GM23338 (cell line): ENCODE measurements at regions not wholly inside any gene's neighbourhood (a gene's known extent, or its start where the extent isn't known, plus 50 kb on each side); places are given as distances from the start of the nearest gene placed in this dataset.

Experiments used
- CTCF ChIP-seq, 2 experiments: fragments of 200-600 bp in 1 of 2; sonication (generic) in 1 of 2; conservative IDR thresholded peaks; 2 replicates each; pipeline versions ENCODE4 v1.5.1 to v1.6.1; 2016 to 2017; ENCODE audit warnings: antibody characterized with exemption in 2 of 2, low read depth in 2 of 2, mild to moderate bottlenecking in 2 of 2, moderate library complexity in 1 of 2
- EZH2 ChIP-seq: fragments of 200-600 bp; sonication (generic); IDR thresholded peaks from one replicate; pipeline ENCODE4 v1.8.0; 2017; ENCODE audit warnings: antibody characterized with exemption, mild to moderate bottlenecking, low read depth; ENCODE audit not compliant: unreplicated experiment
- JUNB ChIP-seq: IDR thresholded peaks from one replicate; pipeline ENCODE4 v1.6.1; 2016; ENCODE audit warnings: antibody characterized with exemption; ENCODE audit not compliant: unreplicated experiment
- NANOG ChIP-seq: IDR thresholded peaks from 2 replicates; pipeline ENCODE4 v1.6.1; 2016; ENCODE audit warnings: antibody characterized with exemption, borderline replicate concordance
- POLR2AphosphoS5 ChIP-seq: IDR thresholded peaks from 2 replicates; pipeline ENCODE4 v1.6.1; 2016; ENCODE audit warnings: antibody characterized with exemption, low read depth
- TF ChIP-seq, protein P1 (sequence below): IDR thresholded peaks from one replicate; pipeline ENCODE4 v1.6.1; 2018; ENCODE audit warnings: antibody characterized with exemption; ENCODE audit not compliant: unreplicated experiment

DNA sequence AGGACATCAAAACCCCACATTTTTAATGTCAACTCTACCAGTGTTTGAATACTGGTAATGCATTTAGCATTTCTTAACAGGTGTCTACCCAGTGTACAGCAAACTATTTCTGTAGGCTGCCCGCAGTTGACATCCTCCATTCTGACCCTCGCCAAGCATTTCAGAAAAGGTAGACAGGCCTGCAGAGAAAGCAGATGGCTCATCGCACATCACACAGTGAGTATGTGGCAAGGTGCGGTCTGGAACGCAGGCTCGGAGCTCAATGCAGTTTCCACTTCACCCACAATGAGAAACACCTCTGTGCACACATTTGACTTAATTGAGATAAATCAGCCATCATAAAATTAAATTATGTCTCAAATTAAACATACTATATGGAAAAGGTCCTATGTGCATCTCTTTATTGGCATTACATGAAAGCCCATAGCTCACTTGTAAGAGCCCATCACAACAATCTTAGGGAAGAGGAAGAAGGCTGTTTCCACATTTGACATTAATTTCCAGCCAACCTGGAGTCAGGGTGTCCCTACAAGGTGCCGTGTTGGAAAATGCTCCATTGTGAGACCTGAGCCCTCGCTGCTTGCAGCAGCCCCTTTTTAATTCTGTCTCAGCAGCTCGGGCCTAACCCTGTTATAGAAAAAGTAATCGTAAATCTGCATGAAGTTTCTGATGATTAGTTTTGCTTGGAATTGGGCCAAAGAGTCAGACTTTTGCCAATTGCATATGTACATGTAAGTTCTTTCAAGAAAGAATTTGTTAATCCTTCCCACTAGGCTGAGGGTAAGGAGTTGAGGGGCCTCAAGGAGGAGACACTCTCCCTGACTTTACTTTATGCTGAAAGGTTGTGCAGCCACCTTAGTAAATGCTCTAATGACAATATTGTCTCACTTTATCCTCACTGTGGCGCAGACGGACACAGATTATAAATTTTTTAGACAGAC lies 378.7 kb upstream of the DYNLRB2 start:
- TF ChIP-seq EZH2 (no peak), POLR2AphosphoS5 (no peak), CTCF (conservative IDR thresholded peaks at IDR 0.05; ENCODE audit: low read depth in 2 of 2) (no peak), NANOG (no peak), JUNB (no peak)
- TF ChIP-seq, protein P1, sequence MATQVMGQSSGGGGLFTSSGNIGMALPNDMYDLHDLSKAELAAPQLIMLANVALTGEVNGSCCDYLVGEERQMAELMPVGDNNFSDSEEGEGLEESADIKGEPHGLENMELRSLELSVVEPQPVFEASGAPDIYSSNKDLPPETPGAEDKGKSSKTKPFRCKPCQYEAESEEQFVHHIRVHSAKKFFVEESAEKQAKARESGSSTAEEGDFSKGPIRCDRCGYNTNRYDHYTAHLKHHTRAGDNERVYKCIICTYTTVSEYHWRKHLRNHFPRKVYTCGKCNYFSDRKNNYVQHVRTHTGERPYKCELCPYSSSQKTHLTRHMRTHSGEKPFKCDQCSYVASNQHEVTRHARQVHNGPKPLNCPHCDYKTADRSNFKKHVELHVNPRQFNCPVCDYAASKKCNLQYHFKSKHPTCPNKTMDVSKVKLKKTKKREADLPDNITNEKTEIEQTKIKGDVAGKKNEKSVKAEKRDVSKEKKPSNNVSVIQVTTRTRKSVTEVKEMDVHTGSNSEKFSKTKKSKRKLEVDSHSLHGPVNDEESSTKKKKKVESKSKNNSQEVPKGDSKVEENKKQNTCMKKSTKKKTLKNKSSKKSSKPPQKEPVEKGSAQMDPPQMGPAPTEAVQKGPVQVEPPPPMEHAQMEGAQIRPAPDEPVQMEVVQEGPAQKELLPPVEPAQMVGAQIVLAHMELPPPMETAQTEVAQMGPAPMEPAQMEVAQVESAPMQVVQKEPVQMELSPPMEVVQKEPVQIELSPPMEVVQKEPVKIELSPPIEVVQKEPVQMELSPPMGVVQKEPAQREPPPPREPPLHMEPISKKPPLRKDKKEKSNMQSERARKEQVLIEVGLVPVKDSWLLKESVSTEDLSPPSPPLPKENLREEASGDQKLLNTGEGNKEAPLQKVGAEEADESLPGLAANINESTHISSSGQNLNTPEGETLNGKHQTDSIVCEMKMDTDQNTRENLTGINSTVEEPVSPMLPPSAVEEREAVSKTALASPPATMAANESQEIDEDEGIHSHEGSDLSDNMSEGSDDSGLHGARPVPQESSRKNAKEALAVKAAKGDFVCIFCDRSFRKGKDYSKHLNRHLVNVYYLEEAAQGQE: no peak
